ENCODE measurements at regions not wholly inside any gene's neighbourhood (a gene's known extent, or its start where the extent isn't known, plus 50 kb on each side); places are given as distances from the start of the nearest gene placed in this dataset.

GRCh38 chr7:125412890-125413665 lies 483.5 kb upstream of the POT1 start:
- ATAC-seq, result no peak
- TF ChIP-seq TCF4 (CRISPR knock-in tag; IDR thresholded peaks at IDR 0.05; ENCODE audit: borderline replicate concordance), result no peak

- TF ChIP-seq CSRNP3 (CRISPR knock-in tag; IDR thresholded peaks at IDR 0.05) (no peak), ZC3H10 (CRISPR knock-in tag; IDR thresholded peaks at IDR 0.05) (no peak), CSDC2 (CRISPR knock-in tag; IDR thresholded peaks at IDR 0.05) (no peak), TOX (CRISPR knock-in tag; IDR thresholded peaks at IDR 0.05; ENCODE audit: borderline replicate concordance) (no peak), RARB (CRISPR knock-in tag; IDR thresholded peaks at IDR 0.05) (no peak), ZFP3 (CRISPR knock-in tag; IDR thresholded peaks at IDR 0.05) (no peak), PPARA (CRISPR knock-in tag; IDR thresholded peaks at IDR 0.05; ENCODE audit: borderline replicate concordance) (no peak), POU6F1 (CRISPR knock-in tag; IDR thresholded peaks at IDR 0.05; ENCODE audit: borderline replicate concordance, low read depth) (no peak), CREB5 (CRISPR knock-in tag; IDR thresholded peaks at IDR 0.05; ENCODE audit: low read depth) (no peak)
- no peak for ATAC-seq
Measured at GRCh38 chr7:125409921-125410320, 480.3 kb upstream of the POT1 start.

GRCh38 chr7:125406111-125406510 lies 476.5 kb upstream of the POT1 start:
- TF ChIP-seq ZFP30 (CRISPR knock-in tag; IDR thresholded peaks at IDR 0.05), result no peak
- TF ChIP-seq ZNF8 (CRISPR knock-in tag; IDR thresholded peaks at IDR 0.05), result no peak
- no peak for TF ChIP-seq ZNF70 (CRISPR knock-in tag; IDR thresholded peaks at IDR 0.05)
- TF ChIP-seq TCF4 (CRISPR knock-in tag; IDR thresholded peaks at IDR 0.05; ENCODE audit: borderline replicate concordance), result no peak
- TF ChIP-seq PATZ1 (CRISPR knock-in tag; IDR thresholded peaks at IDR 0.05; ENCODE audit: borderline replicate concordance), result no peak
- TF ChIP-seq TSHZ2 (CRISPR knock-in tag; IDR thresholded peaks at IDR 0.05), result no peak
- TF ChIP-seq POU6F1 (CRISPR knock-in tag; IDR thresholded peaks at IDR 0.05; ENCODE audit: borderline replicate concordance, low read depth), result no peak
- no peak for TF ChIP-seq CREB5 (CRISPR knock-in tag; IDR thresholded peaks at IDR 0.05; ENCODE audit: low read depth)
- TF ChIP-seq BACH2 (CRISPR knock-in tag; IDR thresholded peaks at IDR 0.05; ENCODE audit: borderline replicate concordance), result no peak
- no peak for TF ChIP-seq RARB (CRISPR knock-in tag; IDR thresholded peaks at IDR 0.05)
- TF ChIP-seq OSR1 (CRISPR knock-in tag; IDR thresholded peaks at IDR 0.05), result no peak
- TF ChIP-seq SNAI2 (CRISPR knock-in tag; IDR thresholded peaks at IDR 0.05), result no peak
- no peak for TF ChIP-seq ARNTL (CRISPR knock-in tag; IDR thresholded peaks at IDR 0.05; ENCODE audit: borderline replicate concordance, low read depth)
- TF ChIP-seq GLIS3 (CRISPR knock-in tag; IDR thresholded peaks at IDR 0.05), result no peak
- no peak for TF ChIP-seq CSRNP3 (CRISPR knock-in tag; IDR thresholded peaks at IDR 0.05)
- ATAC-seq, result no peak
